A549 (cell line): ENCODE measurements at regions not wholly inside any gene's neighbourhood (a gene's known extent, or its start where the extent isn't known, plus 50 kb on each side); places are given as distances from the start of the nearest gene placed in this dataset.

Source experiments
- CBX8 ChIP-seq: fragments of 200-600 bp; sonication (generic); IDR thresholded peaks from 2 replicates; pipeline ENCODE4 v1.6.1; 2016
- CHD4 ChIP-seq: fragments of 200-600 bp; sonication (generic); IDR thresholded peaks from 2 replicates; pipeline ENCODE4 v1.6.1; 2016; ENCODE audit warnings: antibody characterized with exemption, mild to moderate bottlenecking, borderline replicate concordance
- EP300 ChIP-seq, 2 experiments: fragments of >200 bp; sonication (Bioruptor Twin); formaldehyde crosslinking; IDR thresholded peaks; 2 replicates in 1 of 2; 3 replicates in 1 of 2; pipeline ENCODE4 v1.6.1; 2016 to 2017
- HOXB13 ChIP-seq: fragments of 250-450 bp; sonication (Bioruptor Pico); IDR thresholded peaks from 2 replicates; pipeline ENCODE4 v1.5.0; 2020; ENCODE audit warnings: low read depth, mild to moderate bottlenecking, moderate library complexity
- JUN ChIP-seq, 2 experiments: fragments of >200 bp; sonication (Bioruptor Twin); formaldehyde crosslinking; IDR thresholded peaks; 2 replicates in 1 of 2; 3 replicates in 1 of 2; pipeline ENCODE4 v1.6.1; 2016 to 2017
- MAZ ChIP-seq: fragments of 150-350 bp; IDR thresholded peaks from 2 replicates; pipeline ENCODE4 v1.6.1; 2014; ENCODE audit warnings: antibody characterized with exemption, low read depth, low read length, borderline replicate concordance
- MYC ChIP-seq: IDR thresholded peaks from 2 replicates; pipeline ENCODE4 v1.6.1; 2012; ENCODE audit warnings: mild to moderate bottlenecking, inconsistent platforms, low read length, improper control_type of control experiment, borderline replicate concordance
- RAD21 ChIP-seq, 2 experiments: fragments of >200 bp in 1 of 2; sonication (Bioruptor Twin) in 1 of 2; formaldehyde crosslinking in 1 of 2; IDR thresholded peaks in 1 of 2; conservative IDR thresholded peaks in 1 of 2; 2 replicates in 1 of 2; 3 replicates in 1 of 2; pipeline ENCODE4 v1.6.1; 2012 to 2018; ENCODE audit warnings: inconsistent platforms in 1 of 2
- RCOR1 ChIP-seq: fragments of 150-350 bp; IDR thresholded peaks from 2 replicates; pipeline ENCODE4 v1.6.1; 2014; ENCODE audit warnings: antibody characterized with exemption, low read length, low read depth
- ZFP36 ChIP-seq: fragments of 450-650 bp; IDR thresholded peaks from 2 replicates; pipeline ENCODE4 v1.6.1; 2014; ENCODE audit warnings: borderline replicate concordance; ENCODE audit not compliant: partially characterized antibody
- ZNF302 ChIP-seq: fragments of 250-450 bp; sonication (Bioruptor Pico); IDR thresholded peaks from 2 replicates; pipeline ENCODE4 v1.9.0; 2021; ENCODE audit warnings: inconsistent platforms, mild to moderate bottlenecking, moderate library complexity
- TF ChIP-seq, protein P1 (sequence below): fragments of >200 bp; sonication (Bioruptor Twin); formaldehyde crosslinking; IDR thresholded peaks from 3 replicates; pipeline ENCODE4 v1.5.1; 2016

- TF ChIP-seq ZNF302 (no peak), CBX8 (no peak), ZFP36 (no peak), RAD21 (conservative IDR thresholded peaks at IDR 0.05 in 1 of 2, IDR thresholded peaks at IDR 0.05 in 1 of 2) (no peak), CHD4 (no peak), MYC (no peak), HOXB13 (CRISPR knock-in tag) (no peak), RCOR1 (no peak), MAZ (no peak), JUN (IDR thresholded peaks at IDR 0.05) (no peak), EP300 (IDR thresholded peaks at IDR 0.05) (no peak)
- TF ChIP-seq, protein P1, sequence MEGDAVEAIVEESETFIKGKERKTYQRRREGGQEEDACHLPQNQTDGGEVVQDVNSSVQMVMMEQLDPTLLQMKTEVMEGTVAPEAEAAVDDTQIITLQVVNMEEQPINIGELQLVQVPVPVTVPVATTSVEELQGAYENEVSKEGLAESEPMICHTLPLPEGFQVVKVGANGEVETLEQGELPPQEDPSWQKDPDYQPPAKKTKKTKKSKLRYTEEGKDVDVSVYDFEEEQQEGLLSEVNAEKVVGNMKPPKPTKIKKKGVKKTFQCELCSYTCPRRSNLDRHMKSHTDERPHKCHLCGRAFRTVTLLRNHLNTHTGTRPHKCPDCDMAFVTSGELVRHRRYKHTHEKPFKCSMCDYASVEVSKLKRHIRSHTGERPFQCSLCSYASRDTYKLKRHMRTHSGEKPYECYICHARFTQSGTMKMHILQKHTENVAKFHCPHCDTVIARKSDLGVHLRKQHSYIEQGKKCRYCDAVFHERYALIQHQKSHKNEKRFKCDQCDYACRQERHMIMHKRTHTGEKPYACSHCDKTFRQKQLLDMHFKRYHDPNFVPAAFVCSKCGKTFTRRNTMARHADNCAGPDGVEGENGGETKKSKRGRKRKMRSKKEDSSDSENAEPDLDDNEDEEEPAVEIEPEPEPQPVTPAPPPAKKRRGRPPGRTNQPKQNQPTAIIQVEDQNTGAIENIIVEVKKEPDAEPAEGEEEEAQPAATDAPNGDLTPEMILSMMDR, result no peak
Observed at GRCh38 chr1:222225316-222225691, 322.6 kb downstream of the HHIPL2 start.
